ENCODE measurements at regions not wholly inside any gene's neighbourhood (a gene's known extent, or its start where the extent isn't known, plus 50 kb on each side); places are given as distances from the start of the nearest gene placed in this dataset.

DNA sequence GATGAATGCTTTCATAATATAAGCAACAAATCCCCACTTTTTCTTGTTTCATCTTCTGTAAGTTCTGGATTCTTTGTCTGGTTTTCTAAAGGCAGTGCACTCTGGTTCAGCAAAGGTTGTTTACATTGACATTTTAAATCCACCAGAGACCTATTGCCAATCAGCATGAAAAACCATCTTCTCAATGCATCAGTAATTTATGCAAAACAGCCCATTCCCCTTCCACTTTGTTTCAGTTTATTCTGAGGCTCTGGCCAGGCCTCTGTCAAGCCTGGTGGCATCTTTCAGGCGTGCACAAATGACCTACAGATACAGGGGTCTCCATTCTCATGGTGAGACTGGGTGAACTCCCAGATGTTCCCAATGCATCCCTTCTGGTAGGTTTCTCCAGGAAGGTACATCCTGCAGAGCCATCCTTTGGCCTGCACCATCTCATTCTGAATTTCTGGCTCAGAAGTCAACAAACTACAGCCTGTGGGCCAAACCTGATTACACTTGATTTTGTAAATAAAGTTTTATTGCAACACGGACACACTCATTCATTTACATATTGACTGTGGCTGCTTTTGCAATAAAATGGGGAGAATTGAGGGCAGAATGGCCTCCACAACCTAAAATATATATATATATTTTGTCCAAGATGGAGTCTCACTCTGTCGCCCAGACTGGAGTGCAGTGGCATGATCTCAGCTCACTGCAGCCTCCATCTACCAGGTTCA is 405.4 kb downstream of the PREX1 start:
- no peak for TF ChIP-seq EZH2 (IDR thresholded peaks at IDR 0.05; ENCODE audit: borderline replicate concordance, low read depth, low read length, poor library complexity, severe bottlenecking)
- TF ChIP-seq, protein P1, sequence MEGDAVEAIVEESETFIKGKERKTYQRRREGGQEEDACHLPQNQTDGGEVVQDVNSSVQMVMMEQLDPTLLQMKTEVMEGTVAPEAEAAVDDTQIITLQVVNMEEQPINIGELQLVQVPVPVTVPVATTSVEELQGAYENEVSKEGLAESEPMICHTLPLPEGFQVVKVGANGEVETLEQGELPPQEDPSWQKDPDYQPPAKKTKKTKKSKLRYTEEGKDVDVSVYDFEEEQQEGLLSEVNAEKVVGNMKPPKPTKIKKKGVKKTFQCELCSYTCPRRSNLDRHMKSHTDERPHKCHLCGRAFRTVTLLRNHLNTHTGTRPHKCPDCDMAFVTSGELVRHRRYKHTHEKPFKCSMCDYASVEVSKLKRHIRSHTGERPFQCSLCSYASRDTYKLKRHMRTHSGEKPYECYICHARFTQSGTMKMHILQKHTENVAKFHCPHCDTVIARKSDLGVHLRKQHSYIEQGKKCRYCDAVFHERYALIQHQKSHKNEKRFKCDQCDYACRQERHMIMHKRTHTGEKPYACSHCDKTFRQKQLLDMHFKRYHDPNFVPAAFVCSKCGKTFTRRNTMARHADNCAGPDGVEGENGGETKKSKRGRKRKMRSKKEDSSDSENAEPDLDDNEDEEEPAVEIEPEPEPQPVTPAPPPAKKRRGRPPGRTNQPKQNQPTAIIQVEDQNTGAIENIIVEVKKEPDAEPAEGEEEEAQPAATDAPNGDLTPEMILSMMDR (conservative IDR thresholded peaks at IDR 0.05; ENCODE audit: low read depth, low read length): no peak

All from A673 (cell line).